Esophagus muscularis mucosa (tissue), 3 donors: ENCODE measurements at regions not wholly inside any gene's neighbourhood (a gene's known extent, or its start where the extent isn't known, plus 50 kb on each side); places are given as distances from the start of the nearest gene placed in this dataset.
"Not testable (repeated sequence)": the region's sequence is repeated elsewhere in the genome, so short reads cannot be mapped to it uniquely, and the experiment has no call there.

Source experiments
- POLR2A ChIP-seq: fragments of 450-650 bp; IDR thresholded peaks from one replicate; pipeline ENCODE4 v1.6.1; 2017; ENCODE audit warnings: antibody characterized with exemption, moderate library complexity, mild to moderate bottlenecking, low read depth
- TF ChIP-seq, protein P1 (sequence below), 3 experiments: fragments of 200-600 bp in 2 of 3; fragments of 450-650 bp in 1 of 3; sonication (generic) in 2 of 3; IDR thresholded peaks; one replicate each; pipeline ENCODE4 v1.5.1; 2017 to 2019; ENCODE audit warnings: antibody characterized with exemption in 3 of 3, mild to moderate bottlenecking in 2 of 3, moderate library complexity in 1 of 3

DNA sequence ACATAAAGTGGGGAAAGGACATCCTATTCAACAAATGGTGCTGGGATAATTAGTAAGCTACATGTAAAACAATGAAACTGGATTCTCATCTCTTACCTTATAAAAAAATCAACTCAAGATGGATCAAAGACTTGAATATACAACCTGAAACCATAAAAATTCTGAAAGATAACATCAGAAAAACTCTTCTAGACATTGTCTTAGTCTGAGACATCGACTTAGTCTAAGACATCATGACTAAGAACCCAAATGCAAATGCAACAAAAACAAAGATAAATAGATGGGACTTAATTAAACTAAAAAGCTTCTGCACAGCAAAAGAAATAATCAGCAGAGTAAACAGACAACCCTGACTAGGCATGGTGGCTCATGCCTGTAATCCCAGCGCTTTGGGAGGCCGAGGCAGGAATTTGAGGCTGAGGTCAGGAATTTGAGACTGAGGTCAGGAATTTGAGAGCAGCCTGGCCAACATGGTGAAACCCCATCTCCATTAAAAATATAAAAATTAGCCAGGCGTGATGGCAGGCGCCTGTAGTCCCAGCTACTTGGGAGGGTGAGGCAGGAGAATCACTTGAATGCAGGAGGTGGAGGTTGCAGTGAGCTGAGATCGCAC, 54.8 kb upstream of the PSME4 start:
- not testable (repeated sequence) for TF ChIP-seq POLR2A
- TF ChIP-seq, protein P1, sequence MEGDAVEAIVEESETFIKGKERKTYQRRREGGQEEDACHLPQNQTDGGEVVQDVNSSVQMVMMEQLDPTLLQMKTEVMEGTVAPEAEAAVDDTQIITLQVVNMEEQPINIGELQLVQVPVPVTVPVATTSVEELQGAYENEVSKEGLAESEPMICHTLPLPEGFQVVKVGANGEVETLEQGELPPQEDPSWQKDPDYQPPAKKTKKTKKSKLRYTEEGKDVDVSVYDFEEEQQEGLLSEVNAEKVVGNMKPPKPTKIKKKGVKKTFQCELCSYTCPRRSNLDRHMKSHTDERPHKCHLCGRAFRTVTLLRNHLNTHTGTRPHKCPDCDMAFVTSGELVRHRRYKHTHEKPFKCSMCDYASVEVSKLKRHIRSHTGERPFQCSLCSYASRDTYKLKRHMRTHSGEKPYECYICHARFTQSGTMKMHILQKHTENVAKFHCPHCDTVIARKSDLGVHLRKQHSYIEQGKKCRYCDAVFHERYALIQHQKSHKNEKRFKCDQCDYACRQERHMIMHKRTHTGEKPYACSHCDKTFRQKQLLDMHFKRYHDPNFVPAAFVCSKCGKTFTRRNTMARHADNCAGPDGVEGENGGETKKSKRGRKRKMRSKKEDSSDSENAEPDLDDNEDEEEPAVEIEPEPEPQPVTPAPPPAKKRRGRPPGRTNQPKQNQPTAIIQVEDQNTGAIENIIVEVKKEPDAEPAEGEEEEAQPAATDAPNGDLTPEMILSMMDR (IDR thresholded peaks at IDR 0.05) = not testable (repeated sequence)
